ENCODE measurements at regions not wholly inside any gene's neighbourhood (a gene's known extent, or its start where the extent isn't known, plus 50 kb on each side); places are given as distances from the start of the nearest gene placed in this dataset.

- no peak for DNase-seq
Observed at GRCh38 chr2:34353509-34354113, 754.5 kb upstream of the FAM98A start.

GRCh38 chr2:34349527-34349926 is 750.4 kb upstream of the FAM98A start:
- DNase-seq: no peak

GRCh38 chr2:34345030-34345429 is 745.9 kb upstream of the FAM98A start:
- DNase-seq: no peak

- no peak for DNase-seq
Observed at GRCh38 chr2:34340307-34340706, 741.2 kb upstream of the FAM98A start.

- DNase-seq: no peak
Observed at GRCh38 chr2:34337735-34338134, 738.6 kb upstream of the FAM98A start.

GRCh38 chr2:34332813-34333212 is 733.7 kb upstream of the FAM98A start:
- no peak for DNase-seq

GRCh38 chr2:34320056-34320455 is 721.0 kb upstream of the FAM98A start:
- DNase-seq: no peak

- DNase-seq: no peak
Observed at GRCh38 chr2:34317797-34318196, 718.7 kb upstream of the FAM98A start.

GRCh38 chr2:34316788-34317187 is 717.7 kb upstream of the FAM98A start:
- DNase-seq: no peak

- no peak for DNase-seq
Observed at GRCh38 chr2:34311816-34312215, 712.7 kb upstream of the FAM98A start.

GRCh38 chr2:34308140-34308539 is 709.0 kb upstream of the FAM98A start:
- DNase-seq: no peak

- DNase-seq: no peak
Observed at GRCh38 chr2:34307636-34308035, 708.5 kb upstream of the FAM98A start.

GRCh38 chr2:34306745-34307144 is 707.6 kb upstream of the FAM98A start:
- no peak for DNase-seq

GRCh38 chr2:34305587-34305986 is 706.5 kb upstream of the FAM98A start:
- no peak for DNase-seq

- peak; percentile 57 for DNase-seq
Observed at GRCh38 chr2:34294961-34295360, 695.9 kb upstream of the FAM98A start.

GRCh38 chr2:34291076-34291475 is 692.0 kb upstream of the FAM98A start:
- DNase-seq: no peak

GRCh38 chr2:34288016-34288415 is 688.9 kb upstream of the FAM98A start:
- no peak for DNase-seq

GRCh38 chr2:34280606-34281005 is 681.5 kb upstream of the FAM98A start:
- no peak for DNase-seq

- no peak for DNase-seq
Observed at GRCh38 chr2:34266908-34267697, 668.0 kb upstream of the FAM98A start.

- peak; percentile 54 for DNase-seq
Observed at GRCh38 chr2:34261701-34262100, 662.6 kb upstream of the FAM98A start.

- DNase-seq: no peak
Observed at GRCh38 chr2:34254272-34254878, 655.3 kb upstream of the FAM98A start.

- peak; percentile 58 for DNase-seq
Observed at GRCh38 chr2:34252111-34252510, 653.0 kb upstream of the FAM98A start.

- no peak for DNase-seq
Observed at GRCh38 chr2:34251578-34251977, 652.5 kb upstream of the FAM98A start.

- no peak for DNase-seq
Observed at GRCh38 chr2:34244195-34244594, 645.1 kb upstream of the FAM98A start.
